Spinal cord (tissue), 9 donors: ENCODE measurements at regions not wholly inside any gene's neighbourhood (a gene's known extent, or its start where the extent isn't known, plus 50 kb on each side); places are given as distances from the start of the nearest gene placed in this dataset.
A peak's percentile ranks its signal among the peaks of the same experiment; 100 is the strongest.

Experiments
- DNase-seq, 6 donors: peaks; one replicate each; pipeline versions ENCODE4 v3.0.0 to v3.0.0-alpha.2; 2013 to 2015; ENCODE audit warnings: low spot score in 6 of 6, low read depth in 4 of 6
- H3K27ac ChIP-seq: one replicate; pipeline ENCODE4 v1.5.1; 2013; ENCODE audit warnings: low read depth, low read length, control low read depth
- H3K27me3 ChIP-seq: one replicate; pipeline ENCODE4 v1.6.1; 2013; ENCODE audit warnings: low read length; ENCODE audit not compliant: control insufficient read depth, insufficient read depth
- H3K36me3 ChIP-seq: one replicate; pipeline ENCODE4 v1.6.1; 2013; ENCODE audit warnings: low read length; ENCODE audit not compliant: control insufficient read depth, insufficient read depth
- H3K4me1 ChIP-seq: one replicate; pipeline ENCODE4 v1.6.1; 2013; ENCODE audit warnings: low read length; ENCODE audit not compliant: control insufficient read depth, insufficient read depth
- H3K4me3 ChIP-seq: one replicate; pipeline ENCODE4 v1.5.1; 2013; ENCODE audit warnings: low read depth, low read length, control low read depth
- H3K9me3 ChIP-seq: one replicate; pipeline ENCODE4 v1.6.1; 2013; ENCODE audit warnings: low read length; ENCODE audit not compliant: control insufficient read depth, insufficient read depth
- WGBS: methylation state at CpG from one replicate; pipeline ENCODE4 v1.1.5; 2013; ENCODE audit warnings: missing lambda C conversion rate; ENCODE audit not compliant: insufficient coverage; 5-methylcytosine and 5-hydroxymethylcytosine counted together
- donor health status: healthy.

DNA sequence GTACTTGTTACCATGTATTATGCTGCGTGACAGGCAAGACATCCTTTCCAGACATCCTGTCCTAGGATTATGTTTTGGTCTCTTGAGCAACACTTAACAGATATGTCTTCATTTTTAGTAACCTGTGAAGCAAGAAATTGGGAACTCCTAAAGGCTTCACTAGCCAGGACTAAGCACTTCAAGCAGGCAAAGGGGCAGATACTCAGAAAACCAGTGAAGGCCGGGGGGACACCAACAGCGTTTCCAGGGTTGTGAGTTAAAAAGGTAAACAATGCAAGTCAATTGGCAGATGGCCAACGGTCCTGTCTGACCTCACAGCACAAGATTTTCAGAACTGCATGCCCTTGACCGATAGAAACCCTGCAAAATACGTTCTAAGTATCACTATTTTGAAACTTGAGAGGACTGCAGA lies 77.6 kb upstream of the SFMBT2 start:
- Histone ChIP-seq H3K9me3 (no peaks in the 10 kb centered on the region), H3K36me3 (no peaks in the 10 kb centered on the region), H3K27me3 (no peaks in the 10 kb centered on the region), H3K4me3 (no peak overlapping the region), H3K4me1 (peaks cover 6% of the 10 kb centered on the region), H3K27ac (peak overlapping the region; percentile 61)
- 10% methylated on average over 3 of the region's 6 CpGs for WGBS
- peak in 3 of 6 donors; percentile 61 to 88 (median 77) for DNase-seq

- Histone ChIP-seq H3K36me3 (no peaks in the 10 kb centered on the region), H3K9me3 (no peaks in the 10 kb centered on the region), H3K4me3 (no peak overlapping the region), H3K27me3 (peaks cover 3% of the 10 kb centered on the region), H3K4me1 (peaks cover 6% of the 10 kb centered on the region), H3K27ac (peak overlapping the region; percentile 33)
- WGBS = no CpG with 5 or more reads among the region's 2 CpGs
- DNase-seq = no peak
Measured at GRCh38 chr10:7487528-7487927, 76.7 kb upstream of the SFMBT2 start.

DNA sequence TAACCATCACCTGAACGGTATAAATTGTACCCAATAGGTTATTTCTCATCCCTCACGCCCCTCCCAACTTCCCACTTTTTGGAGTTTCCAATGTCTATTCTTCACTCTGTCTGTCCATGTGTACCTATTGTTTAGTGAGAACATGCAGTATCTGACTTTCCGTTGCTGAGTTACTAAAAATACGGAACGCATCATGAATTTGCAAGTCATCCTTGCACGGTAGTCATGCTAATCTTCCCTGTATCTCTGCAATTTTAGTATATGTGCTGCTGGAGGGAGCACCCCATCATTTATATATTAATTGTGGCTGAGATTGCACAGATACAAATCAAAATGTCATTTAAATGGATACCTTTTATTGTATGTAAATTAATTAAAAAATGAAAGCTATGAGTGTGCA lies 75.7 kb upstream of the SFMBT2 start:
- peaks cover 10% of the 10 kb centered on the region for H3K4me1 ChIP-seq
- no peaks in the 10 kb centered on the region for H3K9me3 ChIP-seq
- no peaks in the 10 kb centered on the region for H3K36me3 ChIP-seq
- DNase-seq = no peak
- peaks cover 3% of the 10 kb centered on the region for H3K27me3 ChIP-seq
- H3K4me3 ChIP-seq = no peak overlapping the region
- H3K27ac ChIP-seq = no peak overlapping the region
- 53% methylated on average over 3 of the region's 6 CpGs for WGBS

DNA sequence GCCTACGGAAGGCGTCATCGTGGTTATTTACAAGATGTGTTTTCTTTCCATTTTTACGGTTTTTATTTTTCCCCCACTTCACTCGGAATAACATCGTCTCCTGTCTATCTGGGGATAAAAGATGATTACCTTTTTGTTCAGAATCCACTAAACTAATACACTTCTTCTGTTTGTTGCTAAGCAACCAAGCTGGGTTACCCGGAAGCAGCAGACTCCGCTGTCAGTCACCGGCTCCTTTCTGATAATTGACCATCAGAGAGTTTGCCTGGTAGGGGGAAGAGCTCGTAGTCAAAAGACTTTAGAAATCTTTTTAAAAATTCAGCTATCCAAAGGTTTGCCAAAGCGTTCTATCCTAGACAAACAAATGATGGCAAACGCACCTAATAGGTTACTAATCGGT lies 75.0 kb upstream of the SFMBT2 start:
- Histone ChIP-seq H3K27me3 (peaks cover 3% of the 10 kb centered on the region), H3K4me3 (no peak overlapping the region), H3K9me3 (no peaks in the 10 kb centered on the region), H3K4me1 (peaks cover 10% of the 10 kb centered on the region), H3K27ac (no peak overlapping the region), H3K36me3 (no peaks in the 10 kb centered on the region)
- WGBS = 36% methylated on average over 3 of the region's 13 CpGs
- DNase-seq = peak in 2 of 6 donors; percentile 51 to 90

GRCh38 chr10:7485244-7485556 lies 74.4 kb upstream of the SFMBT2 start:
- no peak overlapping the region for H3K4me3 ChIP-seq
- peaks cover 7% of the 10 kb centered on the region for H3K4me1 ChIP-seq
- H3K36me3 ChIP-seq = no peaks in the 10 kb centered on the region
- DNase-seq = peak in 2 of 6 donors; percentile 48 to 58
- no peak overlapping the region for H3K27ac ChIP-seq
- peaks cover 3% of the 10 kb centered on the region for H3K27me3 ChIP-seq
- 50% methylated on average over 2 of the region's 9 CpGs for WGBS
- H3K9me3 ChIP-seq = no peaks in the 10 kb centered on the region

DNA sequence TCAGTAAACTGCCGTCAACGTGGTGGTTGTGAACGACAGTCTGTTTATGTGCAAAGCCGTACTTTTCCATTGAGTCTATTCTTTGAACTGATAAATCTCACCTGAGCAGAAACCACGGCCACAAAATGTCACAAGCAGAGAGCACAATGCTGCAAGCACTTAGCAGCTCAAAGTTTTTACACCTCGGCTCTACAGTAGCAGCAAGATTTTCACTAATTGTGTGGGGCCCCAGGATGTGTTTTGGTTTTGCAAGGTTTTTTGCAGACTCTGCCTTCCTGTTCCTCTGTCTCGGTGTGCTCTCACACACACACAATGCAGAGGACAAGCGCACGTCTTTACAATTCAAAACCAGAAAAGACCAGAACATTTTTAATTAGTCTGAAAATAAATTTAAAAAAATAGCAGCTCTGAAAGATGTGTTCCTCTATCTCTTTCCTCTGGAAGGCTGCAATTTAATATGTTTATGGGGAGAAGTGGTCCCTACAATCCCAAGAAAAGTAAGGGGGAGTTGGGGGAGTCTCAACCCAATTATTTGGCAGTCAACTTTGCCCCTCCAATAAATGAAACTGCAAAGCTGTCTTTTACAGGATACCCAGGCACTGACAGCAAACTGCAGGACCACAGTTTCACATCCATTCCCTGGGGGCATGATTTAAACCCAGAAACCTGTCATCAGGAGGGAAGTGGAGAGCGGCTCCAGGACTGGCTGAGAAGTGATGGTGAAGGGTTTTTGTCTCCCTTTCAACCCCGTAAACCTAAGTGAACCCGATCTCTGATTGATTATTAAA lies 73.8 kb upstream of the SFMBT2 start:
- Histone ChIP-seq H3K4me1 (peaks cover 7% of the 10 kb centered on the region), H3K4me3 (no peak overlapping the region), H3K27ac (no peak overlapping the region), H3K9me3 (no peaks in the 10 kb centered on the region), H3K36me3 (no peaks in the 10 kb centered on the region), H3K27me3 (peaks cover 3% of the 10 kb centered on the region)
- 22% methylated on average over 5 of the region's 12 CpGs for WGBS
- DNase-seq = peak in 2 of 6 donors; percentile 23 to 43

DNA sequence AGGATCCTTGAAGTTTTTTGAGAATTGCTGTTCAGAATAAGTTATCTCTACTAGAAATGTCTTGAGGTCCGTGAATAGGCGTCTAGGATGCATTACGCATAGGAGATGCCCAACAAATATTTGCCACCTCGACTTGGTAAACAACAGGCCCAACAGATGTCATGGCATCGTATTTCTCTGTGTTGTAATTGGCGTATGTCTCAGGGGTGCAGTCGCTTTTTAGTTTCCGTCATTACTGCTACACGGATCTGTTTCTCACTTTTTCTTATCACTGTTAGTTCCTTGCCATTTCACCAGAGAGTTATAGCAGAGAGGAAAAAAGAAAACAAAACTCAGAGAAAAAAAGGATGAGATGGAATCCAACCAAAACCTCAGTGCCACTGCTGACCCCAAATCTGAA lies 73.0 kb upstream of the SFMBT2 start:
- Histone ChIP-seq H3K27ac (no peak overlapping the region), H3K4me1 (peaks cover 4% of the 10 kb centered on the region), H3K36me3 (no peaks in the 10 kb centered on the region), H3K9me3 (no peaks in the 10 kb centered on the region), H3K27me3 (peaks cover 3% of the 10 kb centered on the region), H3K4me3 (no peak overlapping the region)
- 80% methylated on average over 4 of the region's 9 CpGs for WGBS
- DNase-seq = peak in 1 of 6 donors; percentile 42

DNA sequence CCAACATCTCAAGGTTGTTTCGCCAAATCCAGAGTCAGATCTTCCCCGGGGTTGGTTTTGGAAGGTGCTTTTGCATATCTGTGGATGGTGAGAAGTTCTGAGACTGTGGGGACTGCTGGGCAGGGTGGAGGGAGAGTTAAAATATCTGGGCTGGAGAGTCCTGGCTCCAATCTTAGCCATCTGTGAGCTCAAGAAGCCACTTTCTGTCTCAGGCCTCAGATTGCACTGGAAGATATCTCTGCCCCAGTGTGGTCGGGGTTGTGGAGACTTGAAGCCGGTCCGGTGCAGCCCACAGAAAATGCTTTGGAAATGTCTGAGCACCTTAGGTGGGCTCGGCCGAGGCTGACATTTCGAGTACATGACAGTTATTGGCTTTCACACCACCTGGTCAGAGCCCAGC lies 72.2 kb upstream of the SFMBT2 start:
- H3K9me3 ChIP-seq = no peaks in the 10 kb centered on the region
- 96% methylated on average over 7 of the region's 8 CpGs for whole genome bisulfite sequencing

DNA sequence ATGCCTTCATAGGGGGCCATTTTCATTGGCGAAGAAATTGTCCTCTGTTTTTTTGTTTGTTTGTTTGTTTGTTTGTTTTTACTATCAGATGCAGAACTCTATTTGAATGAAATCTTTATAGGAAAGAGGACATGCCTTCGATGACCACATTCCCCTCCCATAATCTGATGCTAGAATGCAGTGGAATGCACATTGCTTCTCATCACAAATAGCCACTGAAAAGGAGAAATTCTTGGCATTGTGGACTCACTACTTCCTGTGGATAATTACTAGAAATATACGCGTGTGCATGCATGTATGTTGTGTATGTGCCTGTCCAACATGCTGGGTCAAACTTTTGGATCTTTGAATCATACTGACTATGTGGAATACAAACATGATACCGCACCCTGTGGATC lies 70.5 kb upstream of the SFMBT2 start:
- H3K36me3 ChIP-seq = no peaks in the 10 kb centered on the region
- DNase-seq = no peak
- peaks cover 3% of the 10 kb centered on the region for H3K27me3 ChIP-seq
- peak overlapping the region; percentile 1 for H3K27ac ChIP-seq
- peaks cover 4% of the 10 kb centered on the region for H3K4me1 ChIP-seq
- no peaks in the 10 kb centered on the region for H3K9me3 ChIP-seq
- 77% methylated on average over 3 of the region's 5 CpGs for WGBS
- no peak overlapping the region for H3K4me3 ChIP-seq

More for the DNA sequence above, 72.2 kb upstream of the SFMBT2 start:
- H3K27me3 ChIP-seq = peaks cover 3% of the 10 kb centered on the region
- DNase-seq = no peak
- H3K4me1 ChIP-seq = peaks cover 4% of the 10 kb centered on the region
- H3K27ac ChIP-seq = no peak overlapping the region
- H3K36me3 ChIP-seq = no peaks in the 10 kb centered on the region
- no peak overlapping the region for H3K4me3 ChIP-seq

GRCh38 chr10:7480742-7481367 lies 70.0 kb upstream of the SFMBT2 start:
- peak in 2 of 6 donors; percentile 43 to 67 for DNase-seq
- WGBS = 50% methylated on average over 4 of the region's 8 CpGs
- no peaks in the 10 kb centered on the region for H3K36me3 ChIP-seq
- H3K27me3 ChIP-seq = peaks cover 3% of the 10 kb centered on the region
- peak overlapping the region; percentile 20 for H3K27ac ChIP-seq
- no peaks in the 10 kb centered on the region for H3K9me3 ChIP-seq
- peaks cover 6% of the 10 kb centered on the region for H3K4me1 ChIP-seq
- no peak overlapping the region for H3K4me3 ChIP-seq
